ENCODE measurements at regions not wholly inside any gene's neighbourhood (a gene's known extent, or its start where the extent isn't known, plus 50 kb on each side); places are given as distances from the start of the nearest gene placed in this dataset.
"Not testable (repeated sequence)": the region's sequence is repeated elsewhere in the genome, so short reads cannot be mapped to it uniquely, and the experiment has no call there.

DNA sequence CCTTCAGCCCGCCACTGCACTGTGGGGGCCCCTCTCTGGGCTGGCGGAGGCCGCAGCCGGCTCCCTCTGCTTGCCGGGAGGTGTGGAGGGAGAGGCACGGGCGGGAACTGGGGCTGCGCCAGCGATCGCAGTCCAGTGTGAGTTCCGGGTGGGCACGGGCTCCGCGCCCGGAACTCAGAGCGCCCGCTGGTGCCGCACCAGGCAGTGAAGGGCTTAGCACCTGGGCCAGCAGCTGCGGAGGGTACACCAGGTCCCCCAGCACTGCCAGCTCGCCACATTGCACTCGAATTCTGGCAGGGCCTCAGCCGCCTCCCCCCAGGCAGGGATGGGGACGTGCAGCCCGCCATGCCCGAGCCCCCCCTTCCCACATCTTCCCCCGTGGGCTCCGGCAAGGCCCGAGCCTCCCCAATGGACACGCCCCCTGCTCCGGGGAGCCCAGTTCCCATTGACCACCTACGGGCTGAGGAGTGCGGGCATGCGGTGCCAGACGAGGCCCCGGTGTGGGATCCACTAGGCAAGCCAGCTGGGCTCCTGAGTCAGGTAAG is 135.9 kb upstream of the RFC3 start:
- H3K4me3 ChIP-seq (ENCODE audit: low read depth, low read length) = no peak overlapping the region
- no peak for DNase-seq (ENCODE audit: low read depth)
- peaks cover 1% of the 10 kb centered on the region; the same call in 1 of the 2 replicates for H3K27me3 ChIP-seq (ENCODE audit: control insufficient read depth, insufficient read depth, low read length)
- POLR2A ChIA-PET = no interaction called here
- TF ChIP-seq, protein P1, sequence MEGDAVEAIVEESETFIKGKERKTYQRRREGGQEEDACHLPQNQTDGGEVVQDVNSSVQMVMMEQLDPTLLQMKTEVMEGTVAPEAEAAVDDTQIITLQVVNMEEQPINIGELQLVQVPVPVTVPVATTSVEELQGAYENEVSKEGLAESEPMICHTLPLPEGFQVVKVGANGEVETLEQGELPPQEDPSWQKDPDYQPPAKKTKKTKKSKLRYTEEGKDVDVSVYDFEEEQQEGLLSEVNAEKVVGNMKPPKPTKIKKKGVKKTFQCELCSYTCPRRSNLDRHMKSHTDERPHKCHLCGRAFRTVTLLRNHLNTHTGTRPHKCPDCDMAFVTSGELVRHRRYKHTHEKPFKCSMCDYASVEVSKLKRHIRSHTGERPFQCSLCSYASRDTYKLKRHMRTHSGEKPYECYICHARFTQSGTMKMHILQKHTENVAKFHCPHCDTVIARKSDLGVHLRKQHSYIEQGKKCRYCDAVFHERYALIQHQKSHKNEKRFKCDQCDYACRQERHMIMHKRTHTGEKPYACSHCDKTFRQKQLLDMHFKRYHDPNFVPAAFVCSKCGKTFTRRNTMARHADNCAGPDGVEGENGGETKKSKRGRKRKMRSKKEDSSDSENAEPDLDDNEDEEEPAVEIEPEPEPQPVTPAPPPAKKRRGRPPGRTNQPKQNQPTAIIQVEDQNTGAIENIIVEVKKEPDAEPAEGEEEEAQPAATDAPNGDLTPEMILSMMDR (IDR thresholded peaks at IDR 0.05; ENCODE audit: insufficient read depth, low read depth, low read length) = no peak
- CTCF ChIA-PET = no interaction called here
- H3K36me3 ChIP-seq (ENCODE audit: control insufficient read depth, insufficient read depth, low read length) = no peaks in the 10 kb centered on the region

DNA sequence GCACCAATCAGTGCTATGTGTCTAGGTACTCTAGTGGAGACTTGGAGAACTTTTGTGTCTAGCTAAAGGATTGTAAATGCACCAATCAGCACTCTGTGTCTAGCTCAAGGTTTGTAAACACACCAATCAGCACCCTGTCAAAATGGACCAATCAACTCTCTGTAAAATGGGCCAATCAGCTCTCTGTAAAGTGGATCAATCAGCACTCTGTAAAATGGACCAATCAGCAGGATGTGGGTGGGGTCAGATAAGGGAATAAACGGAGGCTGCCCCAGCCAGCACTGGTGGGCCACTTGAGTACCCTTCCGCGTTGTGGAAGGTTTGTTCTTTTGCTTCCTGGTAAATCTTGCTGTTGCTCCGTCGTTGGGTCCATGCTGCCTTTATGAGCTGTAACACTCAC is 135.3 kb upstream of the RFC3 start:
- DNase-seq (ENCODE audit: low read depth); H3K4me3 ChIP-seq (ENCODE audit: low read depth, low read length); POLR2A ChIA-PET; H3K36me3 ChIP-seq (ENCODE audit: control insufficient read depth, insufficient read depth, low read length); H3K27me3 ChIP-seq (ENCODE audit: control insufficient read depth, insufficient read depth, low read length); CTCF ChIA-PET: not testable (repeated sequence)

DNA sequence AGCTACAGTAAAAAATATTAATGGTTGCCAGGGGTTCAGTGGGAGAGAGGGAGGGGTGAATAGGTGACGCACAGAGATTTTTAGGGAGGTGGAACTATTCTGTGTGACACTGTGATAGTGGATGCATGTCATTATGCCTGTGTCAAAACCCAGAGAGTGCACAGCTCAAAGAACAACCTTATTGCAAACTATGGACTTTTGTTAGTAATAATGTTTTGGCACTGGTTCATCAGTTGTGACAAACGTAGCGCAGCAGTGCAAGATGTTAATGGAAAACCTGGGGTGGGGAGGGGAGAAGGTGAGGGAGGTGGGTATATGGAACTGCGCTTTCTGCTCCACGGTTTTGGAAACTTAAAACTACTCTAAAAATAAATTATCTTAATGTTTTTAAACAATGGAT is 134.6 kb upstream of the RFC3 start:
- POLR2A ChIA-PET = no interaction called here

DNA sequence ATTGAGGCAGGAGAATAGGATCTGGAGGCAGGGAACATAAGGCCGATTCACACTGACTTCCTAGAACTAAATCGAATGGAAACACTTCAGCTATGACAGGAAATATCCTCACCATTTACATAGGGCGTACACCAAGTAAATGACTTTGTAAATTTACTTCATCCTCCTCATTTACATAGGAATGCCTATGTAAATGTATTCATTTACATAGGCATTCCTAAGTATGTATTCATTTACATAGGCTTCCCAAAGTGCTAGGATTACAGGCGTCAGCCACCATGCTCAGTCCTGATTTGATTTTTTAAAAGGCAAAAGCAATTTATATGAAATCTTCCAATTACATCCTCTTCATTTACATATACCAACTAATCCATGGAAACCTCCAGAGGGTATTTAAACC is 133.1 kb upstream of the RFC3 start:
- POLR2A ChIA-PET = no interaction called here
- TF ChIP-seq, protein P1 (IDR thresholded peaks at IDR 0.05; ENCODE audit: insufficient read depth, low read depth, low read length) = no peak
- no peaks in the 10 kb centered on the region for H3K36me3 ChIP-seq (ENCODE audit: control insufficient read depth, insufficient read depth, low read length)
- CTCF ChIA-PET = no interaction called here
- no peak for DNase-seq (ENCODE audit: low read depth)
- H3K4me3 ChIP-seq (ENCODE audit: low read depth, low read length) = no peak overlapping the region
- H3K27me3 ChIP-seq (ENCODE audit: control insufficient read depth, insufficient read depth, low read length) = peaks cover 5% of the 10 kb centered on the region; the same call in 1 of the 2 replicates

More for the DNA sequence above, 134.6 kb upstream of the RFC3 start:
- Histone ChIP-seq H3K27me3 (ENCODE audit: control insufficient read depth, insufficient read depth, low read length) (peaks cover 5% of the 10 kb centered on the region; the same call in 1 of the 2 replicates), H3K36me3 (ENCODE audit: control insufficient read depth, insufficient read depth, low read length) (no peaks in the 10 kb centered on the region), H3K4me3 (ENCODE audit: low read depth, low read length) (no peak overlapping the region)
- CTCF ChIA-PET = no interaction called here
- DNase-seq (ENCODE audit: low read depth) = no peak
- TF ChIP-seq, protein P1 (IDR thresholded peaks at IDR 0.05; ENCODE audit: insufficient read depth, low read depth, low read length) = no peak

DNA sequence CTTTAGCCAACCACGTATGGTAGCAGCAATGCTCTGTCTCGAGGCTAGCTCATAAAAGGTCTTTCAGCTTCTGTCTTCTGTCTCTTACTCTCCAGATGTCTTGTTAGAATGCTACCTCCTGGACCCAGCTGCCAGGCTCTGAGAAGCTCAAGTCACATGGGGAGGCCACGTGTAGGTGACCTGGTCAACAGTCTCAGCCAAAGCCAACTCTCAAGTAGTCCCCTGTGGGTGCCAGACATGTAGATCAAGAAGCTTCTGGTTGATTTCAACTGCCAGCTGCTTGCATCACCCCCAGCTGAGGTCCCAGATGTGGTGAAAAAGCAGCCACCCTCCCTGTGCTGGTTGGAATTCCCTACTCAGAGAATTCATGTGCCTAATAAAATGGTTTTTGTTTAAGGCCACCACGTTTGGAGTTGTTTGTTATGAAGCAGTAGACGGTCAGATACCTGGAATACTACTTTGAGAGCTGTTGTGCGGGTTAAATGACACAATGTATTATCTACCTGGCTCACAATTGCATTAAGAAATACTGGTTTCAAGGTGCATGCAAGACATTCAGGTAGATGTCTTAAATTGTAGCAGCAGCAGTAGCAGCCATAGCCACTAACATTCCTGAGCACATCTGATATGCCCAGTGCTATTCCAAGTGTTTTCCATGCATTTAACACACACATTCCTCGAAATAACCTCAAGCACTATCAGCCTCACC is 131.0 kb upstream of the RFC3 start:
- ChIA-PET CTCF (no interaction called here), POLR2A (no interaction called here)
- no peak overlapping the region for H3K4me3 ChIP-seq (ENCODE audit: low read depth, low read length)
- no peaks in the 10 kb centered on the region for H3K36me3 ChIP-seq (ENCODE audit: control insufficient read depth, insufficient read depth, low read length)
- DNase-seq (ENCODE audit: low read depth) = no peak
- peaks cover 5% of the 10 kb centered on the region; the same call in 1 of the 2 replicates for H3K27me3 ChIP-seq (ENCODE audit: control insufficient read depth, insufficient read depth, low read length)
- TF ChIP-seq, protein P1 (IDR thresholded peaks at IDR 0.05; ENCODE audit: insufficient read depth, low read depth, low read length) = no peak

DNA sequence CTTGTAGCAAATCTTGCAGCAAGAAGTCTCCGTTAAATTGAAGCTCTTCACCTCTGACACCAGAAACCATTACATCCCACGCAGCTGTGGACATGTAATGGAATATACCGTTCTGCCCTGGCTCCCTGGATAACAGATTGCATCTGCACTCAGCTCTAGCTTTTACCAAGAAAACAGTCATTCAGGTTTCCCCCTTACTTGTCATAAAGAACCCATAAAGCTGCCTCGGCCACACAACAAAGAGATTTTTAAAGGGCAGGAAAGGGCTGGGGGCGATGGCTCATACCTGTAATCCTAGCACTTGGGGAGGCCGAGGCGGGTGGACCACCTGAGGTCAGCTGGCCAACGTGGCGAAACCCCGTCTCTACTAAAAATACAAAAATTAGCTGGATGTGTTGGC is 127.6 kb upstream of the RFC3 start:
- no peak overlapping the region for H3K4me3 ChIP-seq (ENCODE audit: low read depth, low read length)
- TF ChIP-seq, protein P1 (IDR thresholded peaks at IDR 0.05; ENCODE audit: insufficient read depth, low read depth, low read length) = no peak
- peaks cover 5% of the 10 kb centered on the region; the same call in 1 of the 2 replicates for H3K27me3 ChIP-seq (ENCODE audit: control insufficient read depth, insufficient read depth, low read length)
- POLR2A ChIA-PET = no interaction called here
- CTCF ChIA-PET = no interaction called here
- H3K36me3 ChIP-seq (ENCODE audit: control insufficient read depth, insufficient read depth, low read length) = no peaks in the 10 kb centered on the region
- no peak for DNase-seq (ENCODE audit: low read depth)

Measured in BJ (cell line).